HK-2 (cell line): ENCODE measurements at regions not wholly inside any gene's neighbourhood (a gene's known extent, or its start where the extent isn't known, plus 50 kb on each side); places are given as distances from the start of the nearest gene placed in this dataset.
A peak's percentile ranks its signal among the peaks of the same experiment; 100 is the strongest.

Experiments used
- DNase-seq: peaks from one replicate; pipeline ENCODE4 v3.0.0-alpha.2; 2018; ENCODE audit not compliant: unreplicated experiment

- no peak for DNase-seq
These were observed 149.3 kb upstream of the CTTNBP2 start for GRCh38 chr7:118022546-118022945.

GRCh38 chr7:118026791-118027190 lies 153.6 kb upstream of the CTTNBP2 start:
- DNase-seq, result no peak

GRCh38 chr7:118028226-118028625 lies 155.0 kb upstream of the CTTNBP2 start:
- DNase-seq, result no peak

GRCh38 chr7:118029826-118030422 lies 154.0 kb upstream of the LSM8 start:
- no peak for DNase-seq

- no peak for DNase-seq
These were observed 150.7 kb upstream of the LSM8 start for GRCh38 chr7:118033273-118033672.

DNA sequence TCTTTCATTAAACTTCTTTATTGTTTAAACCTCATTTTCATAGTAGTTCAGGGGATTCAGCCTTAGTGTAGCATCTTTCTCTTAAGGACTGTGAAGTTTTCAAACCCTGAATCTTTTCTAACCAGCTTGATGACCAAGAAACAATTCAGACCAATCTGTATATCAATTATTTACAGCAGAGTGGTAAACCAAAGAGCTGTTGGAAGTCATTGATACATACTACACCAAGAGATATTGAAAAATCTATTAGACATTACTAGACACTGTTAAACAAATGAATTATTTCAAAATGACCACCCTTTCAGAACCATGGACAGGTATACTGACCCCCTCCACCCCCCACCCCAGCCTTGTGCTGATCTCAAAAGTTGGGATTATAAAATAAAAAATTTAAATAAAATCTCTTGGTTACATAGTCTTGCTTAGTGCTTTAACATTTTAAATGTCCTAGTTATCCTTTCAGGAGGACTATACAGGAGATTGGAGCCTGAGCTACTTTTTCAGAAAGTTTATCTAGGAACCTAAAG lies 143.9 kb upstream of the LSM8 start:
- DNase-seq, result no peak

DNA sequence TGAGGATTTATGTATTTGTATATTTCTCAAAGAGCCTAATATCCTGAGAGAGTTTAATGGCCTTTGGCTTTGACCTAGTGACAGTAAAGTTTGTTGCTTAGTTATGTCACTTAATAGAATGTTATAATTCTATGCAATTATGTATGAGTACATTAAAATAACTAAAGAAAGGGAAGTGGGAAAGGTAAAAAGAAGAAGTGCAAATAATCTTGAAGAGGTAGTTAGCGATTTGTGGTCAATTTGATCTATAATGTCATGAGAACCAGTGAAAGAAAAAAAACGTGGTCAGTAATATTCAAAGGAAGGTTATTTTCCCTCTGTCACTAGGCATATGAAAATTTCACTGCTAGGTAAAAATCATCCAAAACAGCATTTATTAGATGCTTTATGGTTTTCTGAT lies 143.4 kb upstream of the LSM8 start:
- no peak for DNase-seq

DNA sequence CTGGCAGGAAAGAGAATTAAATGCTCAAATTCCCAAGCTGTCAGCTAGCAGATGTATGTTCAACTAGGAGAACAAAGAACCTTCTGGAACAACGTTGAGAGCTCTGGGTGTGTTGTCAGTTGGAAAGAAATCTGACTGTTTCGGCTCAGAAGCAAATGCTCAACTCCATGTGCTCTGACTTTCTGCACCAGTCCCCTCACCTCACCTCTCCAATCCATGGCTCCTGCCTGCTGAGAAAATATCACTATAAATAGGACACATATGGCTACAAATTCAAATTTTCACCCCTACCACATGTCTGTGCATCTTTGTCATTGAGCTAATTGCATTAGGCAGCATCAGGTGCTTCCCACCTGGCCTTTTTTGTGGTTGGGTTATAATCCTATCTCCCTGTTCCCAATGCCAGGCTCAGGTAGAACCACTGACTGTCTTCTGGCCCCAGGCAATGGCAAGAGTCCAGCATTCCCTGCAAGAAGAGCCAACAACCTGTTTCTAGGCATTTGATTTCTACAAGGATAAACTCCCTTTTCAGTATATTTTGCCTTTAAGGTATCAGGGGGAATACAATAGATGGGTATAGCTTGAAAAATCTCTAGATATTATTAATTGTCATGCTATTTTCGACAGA lies 142.6 kb upstream of the LSM8 start:
- DNase-seq, result no peak

GRCh38 chr7:118045629-118046028 lies 138.3 kb upstream of the LSM8 start:
- no peak for DNase-seq

GRCh38 chr7:118046086-118046485 lies 137.9 kb upstream of the LSM8 start:
- DNase-seq, result no peak

GRCh38 chr7:118046801-118047200 lies 137.2 kb upstream of the LSM8 start:
- no peak for DNase-seq

DNA sequence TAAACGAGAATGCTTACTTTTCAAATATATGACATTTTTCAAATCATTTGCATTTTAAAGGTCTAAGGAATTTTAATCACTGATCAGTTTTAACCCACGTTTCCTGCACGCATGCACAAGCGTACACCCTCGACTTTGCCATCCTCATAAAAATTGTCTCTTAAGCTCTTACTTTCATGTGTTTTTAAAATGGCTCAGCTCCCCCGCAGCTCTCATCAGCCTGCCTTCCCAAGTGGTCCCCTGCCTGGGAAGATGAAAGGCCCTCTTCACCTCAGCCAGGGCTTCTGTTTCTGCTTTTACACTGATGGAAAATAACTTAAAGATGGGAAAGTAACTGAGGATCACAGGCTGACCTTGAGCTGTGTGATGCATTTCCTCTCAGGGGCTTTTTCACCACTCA lies 131.6 kb upstream of the LSM8 start:
- no peak for DNase-seq

GRCh38 chr7:118053353-118053752 lies 130.6 kb upstream of the LSM8 start:
- DNase-seq, result no peak

GRCh38 chr7:118054529-118054928 lies 129.4 kb upstream of the LSM8 start:
- DNase-seq, result no peak

DNA sequence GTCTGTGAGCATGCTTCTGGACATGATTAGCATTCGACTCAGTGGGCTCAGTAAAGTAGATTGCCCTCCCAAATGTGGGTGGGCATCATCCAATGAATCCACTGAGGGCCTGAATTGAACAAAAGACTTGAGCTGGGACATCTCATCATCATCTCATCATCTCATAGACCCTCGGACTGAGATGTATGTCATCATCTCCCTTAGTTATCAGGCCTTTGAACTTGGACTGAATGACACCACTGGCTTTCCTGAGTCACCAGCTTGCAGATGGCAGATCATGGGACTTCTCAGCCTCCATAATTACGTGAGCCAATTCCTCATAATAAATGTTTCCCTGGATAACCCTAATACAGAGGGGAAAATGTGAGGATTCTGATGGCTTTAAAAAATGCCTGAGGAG lies 128.3 kb upstream of the LSM8 start:
- DNase-seq, result no peak

DNA sequence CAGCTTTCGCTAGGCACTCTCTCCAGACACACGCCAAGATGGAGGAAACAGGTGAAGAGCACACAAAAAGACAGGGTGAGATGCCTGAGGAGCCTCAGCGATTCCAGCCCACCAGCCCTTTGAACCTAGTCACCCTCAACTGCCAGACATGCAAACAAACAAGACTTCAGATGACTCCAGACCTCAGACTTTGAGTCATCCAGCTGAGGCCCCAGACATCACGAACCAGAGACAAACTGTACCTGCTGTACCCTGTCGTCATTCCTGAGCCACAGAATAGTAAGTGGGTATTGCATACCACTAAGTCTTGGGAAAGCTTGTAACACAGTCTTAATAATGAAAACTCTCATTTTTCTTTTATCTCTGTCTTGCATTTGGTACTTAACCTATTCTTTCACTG lies 126.6 kb upstream of the LSM8 start:
- peak; percentile 42 for DNase-seq

- DNase-seq, result no peak
These were observed 124.8 kb upstream of the LSM8 start for GRCh38 chr7:118059209-118059608.

DNA sequence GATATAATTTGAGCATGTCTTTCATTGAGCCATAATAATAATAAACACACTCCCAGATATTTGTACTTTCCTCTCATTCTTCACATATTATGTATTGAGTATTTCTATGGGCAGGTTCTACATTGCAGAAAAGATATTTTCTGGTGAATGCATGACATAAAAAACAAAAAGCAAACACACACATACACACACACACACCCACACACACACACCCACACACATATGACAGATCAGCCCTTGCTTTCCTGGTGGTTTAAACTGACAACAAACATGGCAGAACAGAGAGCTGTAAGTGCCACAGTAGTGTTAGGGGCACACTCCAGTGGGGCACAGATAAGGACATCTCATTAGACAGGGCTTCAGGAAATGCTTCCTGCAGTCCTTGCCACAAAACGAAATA lies 123.3 kb upstream of the LSM8 start:
- DNase-seq, result no peak

DNA sequence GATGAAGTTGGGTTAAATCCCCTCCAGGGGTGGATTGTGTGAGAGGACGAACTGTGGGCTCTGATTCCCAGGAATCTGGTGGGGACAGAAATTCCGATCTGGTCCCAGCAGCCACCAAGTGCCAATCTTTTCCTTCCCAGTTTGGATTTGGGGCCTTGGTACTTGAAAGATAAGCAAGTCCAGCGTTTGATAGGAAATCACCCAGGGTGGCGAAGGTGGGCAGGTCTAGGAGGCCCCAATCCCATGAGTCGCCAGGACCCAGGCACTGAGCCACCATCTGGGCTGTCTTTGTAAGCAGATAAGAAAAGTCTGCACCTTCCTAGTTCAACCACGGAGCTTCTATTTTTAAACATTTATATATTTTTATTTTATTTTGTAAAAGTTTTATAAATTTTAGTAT lies 122.6 kb upstream of the LSM8 start:
- no peak for DNase-seq

DNA sequence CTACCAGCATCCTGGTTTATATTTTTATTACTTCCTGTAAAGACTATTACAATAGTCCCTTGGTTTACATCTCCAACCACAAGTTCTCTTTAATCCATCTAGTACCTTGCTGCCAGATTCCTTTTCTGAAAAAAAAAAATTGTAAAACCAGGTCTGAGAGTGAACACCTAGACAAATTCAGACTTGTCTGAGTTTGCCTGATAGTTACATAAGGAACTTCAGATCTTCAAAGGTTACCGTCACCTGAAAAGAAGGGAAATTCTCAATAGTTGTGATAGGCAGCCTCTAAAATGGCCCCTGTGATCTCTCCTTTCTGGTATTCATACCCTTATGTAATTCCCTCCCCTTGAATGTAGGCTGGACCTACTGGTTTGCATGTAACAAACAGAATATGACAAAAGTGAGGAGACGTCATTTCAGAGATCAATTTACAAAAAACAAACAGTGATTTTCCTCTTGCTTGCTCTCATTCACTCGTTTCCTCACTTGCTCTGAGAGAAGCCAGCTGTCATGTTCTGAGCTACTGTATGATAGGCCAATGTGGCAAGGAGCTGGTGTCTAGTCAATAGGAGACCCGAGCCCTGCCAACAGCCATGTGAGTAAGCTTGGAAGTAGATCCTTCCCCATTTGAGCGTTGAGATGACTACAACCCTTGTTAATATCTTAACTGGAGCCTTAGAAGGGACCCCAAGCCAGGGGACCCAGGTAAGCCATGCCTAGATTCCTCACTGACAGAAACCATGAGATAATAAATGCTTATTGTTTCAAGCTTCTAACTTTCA lies 110.9 kb upstream of the LSM8 start:
- DNase-seq, result no peak

DNA sequence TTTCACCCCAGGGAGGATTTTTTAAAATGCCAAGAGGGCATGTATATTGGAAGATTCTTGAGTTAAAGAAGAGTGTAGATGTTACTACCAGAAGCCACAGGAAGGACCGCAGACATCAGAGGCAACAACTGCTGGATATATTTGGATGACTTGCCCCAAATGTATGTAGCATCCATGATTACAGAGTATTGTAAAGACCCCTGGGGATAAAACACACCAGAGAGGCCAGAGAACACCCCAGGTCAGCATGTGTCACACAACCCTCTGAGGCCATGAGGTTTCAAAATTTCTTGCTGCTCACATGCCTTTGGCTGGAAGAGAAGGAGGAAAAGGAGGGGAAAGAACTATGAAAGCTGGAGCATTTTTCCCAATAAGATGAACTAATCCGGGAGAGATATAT lies 108.0 kb upstream of the LSM8 start:
- DNase-seq, result no peak

GRCh38 chr7:118076564-118076963 lies 107.4 kb upstream of the LSM8 start:
- no peak for DNase-seq

- no peak for DNase-seq
These were observed 105.9 kb upstream of the LSM8 start for GRCh38 chr7:118078015-118078414.
